Renal cortical epithelial cell (primary cell): ENCODE measurements at regions not wholly inside any gene's neighbourhood (a gene's known extent, or its start where the extent isn't known, plus 50 kb on each side); places are given as distances from the start of the nearest gene placed in this dataset.

Experiments
- DNase-seq: peaks from one replicate; pipeline ENCODE4 v3.0.0-alpha.2; 2011; ENCODE audit warnings: low read depth

DNA sequence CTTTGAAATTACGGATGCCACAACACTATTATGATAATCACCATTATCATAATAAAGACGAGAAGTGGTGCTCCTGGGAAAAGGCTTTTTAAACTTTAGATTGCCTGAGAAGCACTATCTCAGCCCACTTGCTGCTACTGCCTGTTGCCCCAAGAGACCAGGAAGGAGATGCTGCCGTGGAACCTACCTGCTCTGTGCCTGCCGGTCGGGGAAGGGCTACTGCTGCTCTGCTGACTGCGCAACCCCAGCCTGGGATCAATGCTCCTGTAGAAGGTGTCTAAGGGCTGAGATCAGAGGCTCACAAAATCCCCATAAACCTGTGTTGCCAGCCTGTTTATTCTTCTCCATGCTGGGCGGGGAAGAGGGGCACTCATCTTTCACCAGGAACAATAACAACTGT is 145.3 kb upstream of the VCX3B start:
- no peak for DNase-seq

DNA sequence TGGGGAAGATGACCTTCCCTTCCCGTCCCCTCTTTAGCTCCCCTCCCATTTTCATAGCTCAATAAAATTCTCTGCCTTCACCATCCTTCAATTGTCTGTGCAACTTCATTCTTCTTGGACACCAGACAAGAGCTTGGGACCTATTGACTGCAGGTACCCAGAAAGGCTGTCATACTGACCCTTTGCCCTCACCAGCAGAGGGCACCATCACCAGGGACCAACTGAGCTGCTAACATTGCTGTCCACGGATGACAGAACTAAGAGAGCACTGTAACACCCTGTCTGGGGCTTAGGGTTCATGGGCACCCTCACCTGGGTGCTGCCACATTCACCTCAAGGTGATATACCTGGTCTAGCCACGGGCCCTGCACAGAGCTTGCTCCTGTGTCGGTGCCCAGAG is 141.3 kb upstream of the VCX3B start:
- DNase-seq = no peak

DNA sequence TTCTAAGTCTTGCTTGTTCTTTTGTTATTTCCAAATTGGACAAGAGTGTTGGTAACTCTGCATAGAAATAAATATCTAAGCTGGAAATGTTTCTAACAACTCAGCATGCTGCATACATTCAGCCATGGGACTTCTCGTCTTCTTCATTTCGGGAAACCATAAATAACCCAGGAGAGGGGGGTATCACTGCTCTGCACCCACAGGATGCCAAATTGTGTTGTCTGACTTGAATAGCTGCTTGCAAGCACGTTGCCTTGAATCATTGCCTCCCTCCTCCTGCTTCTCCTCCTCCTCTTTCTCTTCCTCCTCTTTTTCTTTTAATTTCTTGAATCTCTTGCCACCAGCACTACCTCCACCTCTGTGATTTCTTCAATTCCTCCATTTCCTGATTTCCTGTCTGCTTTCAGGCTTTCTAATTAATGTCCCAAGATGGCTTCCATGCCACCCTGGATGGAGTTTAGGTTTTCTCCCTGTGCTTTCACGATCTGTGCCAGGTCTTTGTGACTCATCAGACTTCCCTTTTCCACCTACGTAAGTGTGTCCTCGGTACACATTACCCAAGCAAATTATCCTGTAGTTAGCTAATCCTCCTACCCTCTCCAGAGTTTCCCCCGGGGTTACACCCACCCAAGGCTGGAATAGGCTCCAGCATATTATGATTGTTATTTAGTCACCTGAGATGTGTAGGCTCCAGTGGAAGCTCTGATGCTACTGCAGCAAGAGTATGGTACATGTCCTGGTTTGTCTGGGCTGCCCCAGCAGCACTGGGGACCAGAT is 122.6 kb upstream of the VCX3B start:
- peak; percentile 78 for DNase-seq

DNA sequence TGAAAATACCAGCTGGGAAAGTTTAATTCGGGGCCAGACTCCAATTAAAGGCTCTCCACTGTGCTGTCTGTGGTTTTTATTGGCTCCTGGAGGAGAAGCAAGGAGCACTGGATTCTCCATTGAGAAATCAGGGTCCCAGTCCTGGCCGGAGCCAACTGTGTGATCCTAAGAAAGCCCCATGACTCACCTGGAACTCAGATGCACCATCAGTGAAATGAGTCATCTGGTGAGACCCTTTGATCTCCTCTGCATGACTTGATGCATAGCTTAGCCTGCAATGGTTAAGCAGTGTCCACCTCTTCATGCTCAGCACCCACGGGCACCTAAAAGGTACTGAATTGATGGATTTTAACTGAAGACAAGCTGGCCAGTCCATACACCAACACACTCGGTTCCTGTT is 119.2 kb upstream of the VCX3B start:
- DNase-seq = peak; percentile 84

DNA sequence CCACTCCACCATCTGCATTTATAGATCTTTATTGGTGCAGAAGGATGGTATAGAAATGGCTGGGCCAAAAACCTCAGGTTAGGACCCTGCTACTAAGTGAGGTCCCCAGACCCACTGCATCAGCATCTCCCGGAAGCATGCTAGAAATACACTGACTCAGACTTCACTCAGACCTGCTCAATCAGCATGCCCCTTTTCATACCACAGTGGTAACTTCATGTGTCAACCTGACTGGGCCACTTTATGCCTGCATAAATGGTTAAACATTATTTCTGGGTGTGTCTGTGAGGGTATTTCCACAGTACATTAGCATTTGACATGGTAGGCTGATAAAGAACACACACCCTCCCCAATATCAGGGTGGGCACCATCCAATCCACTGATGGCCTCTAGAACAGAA is 118.6 kb upstream of the VCX3B start:
- peak; percentile 31 for DNase-seq

DNA sequence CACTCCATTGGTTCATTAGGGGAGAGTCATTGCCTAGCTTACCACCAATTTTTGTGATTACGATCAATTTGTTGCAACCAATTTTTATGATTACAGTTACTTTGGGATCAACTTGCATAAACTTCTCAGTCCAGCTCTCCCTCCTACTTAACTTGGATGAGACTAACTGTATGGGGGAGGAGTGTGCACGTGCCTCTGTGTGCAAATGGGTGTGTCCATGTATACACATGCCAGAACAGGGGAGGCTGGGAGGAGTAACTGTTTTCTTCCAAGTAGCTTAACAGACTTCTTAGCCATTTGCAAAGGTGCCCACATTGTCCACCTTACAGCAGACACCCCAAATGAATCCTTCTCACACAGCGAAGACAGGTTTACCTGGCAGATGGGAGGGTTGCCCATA is 117.7 kb upstream of the VCX3B start:
- no peak for DNase-seq

DNA sequence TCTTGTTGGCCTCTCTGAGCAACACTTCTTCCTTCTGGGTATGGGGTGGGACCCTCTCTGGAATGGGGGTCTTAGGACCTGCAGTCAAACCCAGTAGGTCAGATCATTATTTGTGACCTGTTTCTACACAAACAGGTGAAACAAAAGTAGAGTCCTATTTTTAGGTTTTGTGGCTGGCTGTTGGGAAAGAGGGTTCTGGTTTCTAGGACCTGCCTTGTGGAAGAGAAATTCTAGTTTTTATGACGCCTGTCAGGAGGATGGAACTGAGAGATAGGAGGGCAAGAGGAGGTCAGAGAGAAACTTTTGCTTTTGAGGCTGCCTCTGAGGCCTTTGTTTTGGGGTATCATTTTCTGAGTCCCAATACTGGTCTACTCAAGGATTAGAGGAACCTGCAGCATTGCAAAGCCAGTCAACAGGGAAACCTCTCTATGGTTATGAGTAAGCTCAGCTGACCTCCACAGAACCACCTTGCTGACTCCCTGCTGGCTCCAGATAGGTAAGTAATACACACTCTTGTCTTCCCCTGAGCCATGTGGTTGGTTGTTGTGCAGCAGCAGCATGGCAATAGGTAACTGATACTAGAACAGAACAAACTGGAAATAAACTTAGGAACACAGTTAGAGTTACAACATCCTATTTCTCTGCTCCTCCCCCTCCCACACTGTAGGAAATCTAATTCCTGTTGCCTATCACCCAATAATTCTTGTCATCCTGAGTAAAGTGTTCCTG is 114.7 kb upstream of the VCX3B start:
- no peak for DNase-seq

DNA sequence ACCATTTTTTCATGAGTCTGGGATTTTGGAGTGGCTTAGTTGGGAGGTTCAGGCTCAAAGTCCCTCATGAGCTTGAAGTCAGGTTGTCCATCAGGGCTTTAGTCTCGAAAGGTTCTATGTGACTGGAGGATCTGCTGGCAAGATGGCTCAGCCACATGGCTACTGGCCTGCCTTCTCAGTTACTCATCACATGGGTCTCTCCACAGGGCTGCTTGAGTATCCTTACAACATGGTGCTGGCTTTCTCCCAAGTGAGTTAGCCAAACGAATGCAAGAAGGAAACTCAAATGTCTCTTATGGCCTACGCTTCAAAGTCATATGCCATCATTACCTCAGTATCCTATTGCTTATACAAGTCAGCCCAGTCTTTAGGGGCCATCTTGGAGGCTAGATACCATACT is 106.3 kb upstream of the VCX3B start:
- DNase-seq = no peak

DNA sequence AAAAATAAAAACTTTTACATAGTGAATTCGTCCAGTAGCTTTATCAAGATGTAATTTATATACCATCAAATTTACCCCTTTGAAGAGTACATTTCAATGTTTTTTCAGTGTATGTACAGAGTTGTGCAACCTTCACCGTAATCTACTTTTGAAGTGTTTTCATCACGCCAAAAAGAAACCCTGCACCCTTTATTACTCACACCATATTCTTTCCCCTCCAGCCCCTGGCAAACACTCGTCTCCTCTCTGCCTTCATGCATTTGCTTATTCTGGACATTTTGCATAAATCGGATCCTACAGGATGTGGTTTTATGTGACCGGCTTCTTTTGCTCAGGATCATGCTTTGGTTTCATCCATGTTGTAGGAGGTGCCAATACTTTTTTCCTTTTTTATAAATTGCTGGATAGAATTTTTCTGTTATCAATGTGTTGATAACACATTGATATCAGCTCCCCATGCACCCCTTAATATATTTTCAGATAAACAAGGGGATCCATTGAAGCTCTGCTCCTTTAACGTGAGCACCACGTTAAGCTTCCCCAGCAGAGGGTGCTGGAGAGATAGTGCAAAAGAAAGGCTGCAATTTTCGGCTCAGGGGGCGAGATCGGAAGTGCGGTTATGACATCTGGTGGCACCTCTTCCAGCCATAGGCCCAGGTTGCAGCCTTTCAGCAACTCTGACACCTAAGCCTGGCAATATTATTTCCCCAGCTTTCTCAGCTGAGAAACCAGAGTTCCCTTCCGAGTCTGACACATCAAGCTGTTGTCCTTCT is 100.1 kb upstream of the VCX3B start:
- no peak for DNase-seq

DNA sequence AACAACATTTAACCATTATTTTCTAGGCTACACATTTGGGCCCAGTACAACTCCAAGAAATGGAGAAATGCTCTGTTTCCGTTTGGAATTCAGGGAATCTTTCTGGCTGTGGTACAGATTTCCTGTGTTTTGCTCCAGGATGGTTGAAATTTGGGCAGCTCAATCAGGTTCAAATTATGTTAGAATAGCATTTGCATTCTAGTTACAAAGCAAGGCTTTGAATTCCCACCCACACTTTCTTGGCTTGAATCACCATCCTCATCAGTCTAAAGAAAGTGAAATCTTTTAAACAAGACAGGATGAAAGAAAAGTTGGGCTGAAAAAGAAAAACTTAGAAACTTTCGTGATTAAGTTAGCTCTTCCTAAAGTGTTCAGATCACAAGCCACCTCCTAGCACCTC is 98.1 kb upstream of the VCX3B start:
- no peak for DNase-seq

DNA sequence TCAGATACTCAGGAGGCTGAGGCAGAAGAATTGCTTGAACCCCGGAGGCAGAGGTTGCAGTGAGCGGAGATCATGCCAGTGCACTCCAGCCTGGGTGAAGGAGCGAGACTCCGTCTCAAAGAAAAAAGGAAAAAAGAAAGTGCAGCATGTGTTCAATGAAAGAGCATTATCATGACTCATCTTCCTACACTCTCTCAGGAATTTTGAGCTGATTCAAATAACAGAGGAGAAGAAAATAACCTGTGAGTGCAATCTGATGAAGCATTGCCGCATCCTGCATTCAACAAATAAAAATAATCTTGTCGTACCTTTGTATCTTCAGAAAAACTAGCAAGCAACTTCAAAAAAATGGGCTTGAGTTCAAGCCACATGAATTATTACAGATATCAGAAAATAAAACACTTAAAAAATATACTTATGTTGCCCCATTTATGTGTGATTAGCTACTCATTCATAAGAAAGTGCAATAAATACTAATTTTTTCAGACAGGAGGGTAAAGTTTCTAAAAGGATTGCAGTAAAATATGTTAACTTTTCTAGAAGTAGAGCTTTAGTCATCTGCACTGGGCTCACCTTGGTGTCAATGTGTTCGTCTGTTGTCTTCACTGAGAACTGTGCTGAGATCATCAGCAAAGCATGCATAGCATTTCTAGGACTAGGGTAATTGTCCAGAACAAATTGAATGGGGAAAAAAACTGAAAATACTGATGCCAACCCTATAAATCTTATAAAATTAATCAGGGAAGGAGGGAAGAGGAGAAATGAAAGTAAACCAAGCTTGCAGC is 90.4 kb upstream of the VCX3B start:
- DNase-seq = peak; percentile 34

DNA sequence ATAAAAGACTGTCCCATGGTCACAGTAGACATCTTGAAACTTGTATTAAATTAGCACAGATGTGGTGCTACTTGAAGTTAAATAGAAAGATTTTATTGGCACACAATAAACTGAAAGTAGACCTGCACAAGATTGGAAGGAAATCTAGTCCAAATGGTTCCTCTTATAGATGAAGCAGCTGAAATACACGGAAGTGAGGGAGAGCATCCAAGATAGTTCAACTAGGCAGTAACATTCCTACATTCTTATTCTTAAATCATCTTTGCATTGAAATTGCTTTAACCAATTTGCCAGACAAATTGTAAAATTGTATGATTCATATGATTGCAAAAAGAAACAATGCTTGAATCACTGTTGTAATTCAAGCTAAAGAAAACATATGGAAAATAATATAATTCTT is 87.6 kb upstream of the VCX3B start:
- no peak for DNase-seq

DNA sequence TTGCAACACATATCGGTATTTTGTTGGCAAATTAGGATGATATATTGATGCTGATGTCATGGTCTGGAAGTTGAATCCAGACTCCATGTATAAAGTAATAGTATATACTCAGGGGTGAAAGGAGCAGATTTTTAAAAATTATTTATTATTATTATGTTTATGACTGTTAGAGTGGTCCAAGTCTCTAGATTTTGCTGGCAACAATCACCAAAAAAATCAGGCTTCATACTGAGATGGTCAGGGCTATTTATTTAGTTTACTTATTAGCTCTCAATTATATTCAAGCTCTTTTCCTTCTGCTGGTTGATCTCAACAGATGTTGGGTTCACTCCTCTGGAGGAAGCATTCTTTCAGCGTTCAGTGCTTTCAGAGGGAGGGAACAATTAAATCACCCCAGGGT is 73.9 kb upstream of the VCX3B start:
- no peak for DNase-seq

DNA sequence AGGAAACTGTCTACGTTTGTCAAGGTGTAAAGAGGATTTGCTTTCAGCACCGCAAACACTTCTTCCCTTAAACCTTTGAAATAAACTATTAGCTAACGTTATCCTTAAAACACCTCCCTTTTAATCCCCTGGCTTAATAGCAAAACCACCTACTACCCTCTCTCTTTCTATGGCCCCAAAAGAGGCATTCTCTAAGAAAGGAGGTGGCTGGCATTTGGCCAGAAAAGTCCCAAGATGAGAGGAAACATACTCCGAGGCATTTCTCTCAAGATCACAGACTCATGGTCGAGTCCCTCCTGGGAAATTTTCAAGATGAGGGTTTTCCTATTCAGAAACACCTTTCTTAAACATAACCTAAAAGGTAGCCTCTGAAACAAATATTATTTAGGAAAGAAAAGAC is 60.6 kb upstream of the VCX3B start:
- DNase-seq = no peak

DNA sequence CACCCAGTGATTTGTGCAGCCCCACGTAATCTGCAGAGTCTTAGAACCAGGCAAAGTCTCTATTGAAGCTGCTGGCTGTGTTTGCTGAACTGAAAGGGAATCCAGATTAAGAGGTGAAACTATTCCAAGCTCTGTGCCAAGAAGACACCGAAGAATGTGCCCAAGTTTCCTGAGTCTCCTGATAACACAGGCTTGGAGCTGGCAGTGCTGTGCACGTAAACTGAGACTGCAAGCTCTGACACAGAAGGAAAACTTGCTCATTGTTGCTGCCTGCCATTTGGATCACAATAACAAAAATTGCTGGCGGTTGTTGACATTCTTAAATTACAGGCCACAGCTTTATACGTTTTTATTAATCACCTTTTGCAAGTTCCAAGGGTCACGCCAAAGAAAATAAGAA is 60.2 kb upstream of the VCX3B start:
- no peak for DNase-seq

DNA sequence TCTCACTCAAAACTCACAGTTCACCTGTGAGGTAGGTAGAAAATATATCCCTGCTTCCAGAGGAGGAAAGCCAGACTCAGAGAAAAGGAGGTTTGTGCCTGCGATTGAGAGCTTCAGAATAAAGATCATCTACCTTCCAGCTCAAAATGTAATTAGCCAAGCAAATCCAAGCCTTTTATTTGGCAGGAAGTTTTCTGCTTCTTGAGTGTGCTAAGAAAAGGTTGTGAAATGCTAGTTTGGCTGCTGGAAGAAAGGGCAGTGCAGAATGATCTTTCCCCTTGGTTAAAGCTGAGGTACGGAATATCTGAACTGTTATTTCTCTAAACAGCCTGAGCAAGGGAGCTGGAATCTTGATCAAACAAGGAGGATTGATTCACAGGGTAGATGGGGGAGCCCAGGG is 59.7 kb upstream of the VCX3B start:
- peak; percentile 3 for DNase-seq

DNA sequence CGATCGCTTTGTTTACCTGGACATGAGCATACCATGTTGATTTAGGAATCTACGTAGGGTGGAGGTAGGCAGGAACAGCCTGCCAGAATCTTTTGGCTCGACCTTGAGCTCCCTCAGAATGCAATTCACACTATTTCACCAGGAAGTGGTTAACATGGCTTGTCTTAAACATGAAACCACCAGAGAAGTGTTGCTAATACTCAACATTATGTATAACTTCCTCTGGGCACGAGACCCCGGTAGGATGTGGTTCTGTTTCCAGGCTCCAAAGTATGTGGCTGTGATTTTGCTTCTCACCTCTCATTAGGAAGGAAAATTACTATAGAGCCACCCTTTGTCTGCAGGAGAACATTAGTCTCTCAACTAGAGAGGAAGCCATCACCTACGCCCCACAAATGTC is 59.0 kb upstream of the VCX3B start:
- DNase-seq = no peak

DNA sequence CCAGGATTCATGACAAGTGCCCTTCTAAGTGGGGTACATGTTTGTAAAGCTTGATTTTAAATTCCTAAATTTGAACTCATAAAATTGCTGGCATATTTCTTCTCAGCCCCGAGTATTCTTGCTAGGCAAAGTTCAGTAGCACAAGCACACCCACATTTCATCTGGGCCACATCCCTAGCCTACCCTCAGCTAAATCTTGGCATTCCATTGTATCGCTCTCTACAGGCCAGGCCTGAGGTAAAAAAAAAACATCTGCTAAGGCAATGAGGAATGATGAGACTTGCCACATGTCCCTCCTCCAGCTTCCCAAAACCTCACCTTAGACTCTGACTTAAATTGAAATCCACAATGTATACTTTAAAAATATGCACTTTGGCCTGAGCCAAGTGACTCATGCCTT is 51.4 kb upstream of the VCX3B start:
- DNase-seq = no peak
